ENCODE measurements at regions not wholly inside any gene's neighbourhood (a gene's known extent, or its start where the extent isn't known, plus 50 kb on each side); places are given as distances from the start of the nearest gene placed in this dataset.

GRCh38 chr6:9977411-9977810 lies 437.5 kb downstream of the TFAP2A start:
- no peak overlapping the region for H3K27ac Mint-ChIP-seq
- no CpG with 5 or more reads among the region's 2 CpGs for WGBS (ENCODE audit: insufficient coverage)
- H3K4me3 Mint-ChIP-seq = no peak overlapping the region

GRCh38 chr6:9961646-9962045 lies 453.2 kb downstream of the TFAP2A start:
- DNase-seq = no peak
- CTCF ChIA-PET = no interaction called here
- H3K4me1 Mint-ChIP-seq = no peaks in the 10 kb centered on the region

More at GRCh38 chr6:9977411-9977810, 437.5 kb downstream of the TFAP2A start:
- H3K4me3 ChIP-seq (ENCODE audit: control insufficient read depth in 1 of 2, extremely low read depth in 1 of 2, low read length in 1 of 2) = no peak overlapping the region
- H3K4me1 Mint-ChIP-seq = no peaks in the 10 kb centered on the region
- H3K9me3 ChIP-seq = no peaks in the 10 kb centered on the region
- no peak for ATAC-seq (replicated peaks in 1 of 4)
- no peak for DNase-seq
- ChIA-PET CTCF (interaction anchor here in 1 of 2 donors (0.5 kb wide), 1 partner anchor 58 kb away, joined by 5 read pairs; no protein-coding TSS in a partner anchor), POLR2A (no interaction called here)
- H3K9me3 Mint-ChIP-seq = peaks cover 0 to 19% (median 9%) of the 10 kb centered on the region in 3 donors
- no peaks in the 10 kb centered on the region for H3K27me3 ChIP-seq (replicated peaks in 1 of 2; ENCODE audit: control insufficient read depth in 2 of 2, extremely low read depth in 1 of 2, insufficient read depth in 2 of 2, low read length in 1 of 2)
- no peak overlapping the region for H3K27ac ChIP-seq (ENCODE audit: low read length)
- H3K36me3 Mint-ChIP-seq = no peaks in the 10 kb centered on the region
- H3K27me3 Mint-ChIP-seq = no peaks in the 10 kb centered on the region
- H3K36me3 ChIP-seq (ENCODE audit: control insufficient read depth in 2 of 2, extremely low read depth in 1 of 2, insufficient read depth in 1 of 2, low read length in 1 of 2) = no peaks in the 10 kb centered on the region
- H3K4me1 ChIP-seq (ENCODE audit: control insufficient read depth in 1 of 2, extremely low read depth in 1 of 2, insufficient read depth in 2 of 2, low read length in 2 of 2) = no peaks in the 10 kb centered on the region

GRCh38 chr6:9957215-9957759 lies 457.6 kb downstream of the TFAP2A start:
- WGBS (ENCODE audit: insufficient coverage) = no CpG with 5 or more reads among the region's 2 CpGs
- no peak overlapping the region for H3K27ac ChIP-seq (ENCODE audit: low read length)
- Mint-ChIP-seq H3K4me1 (no peaks in the 10 kb centered on the region), H3K27me3 (no peaks in the 10 kb centered on the region), H3K9me3 (peaks cover 8 to 21% (median 11%) of the 10 kb centered on the region in 3 donors), H3K4me3 (no peak overlapping the region), H3K36me3 (no peaks in the 10 kb centered on the region), H3K27ac (no peak overlapping the region)
- no peak overlapping the region for H3K4me3 ChIP-seq (ENCODE audit: control insufficient read depth in 1 of 2, extremely low read depth in 1 of 2, low read length in 1 of 2)
- ChIA-PET CTCF (no interaction called here), POLR2A (no interaction called here)
- ATAC-seq (replicated peaks in 1 of 4) = no peak
- no peak for DNase-seq
- no peaks in the 10 kb centered on the region for H3K27me3 ChIP-seq (replicated peaks in 1 of 2; ENCODE audit: control insufficient read depth in 2 of 2, extremely low read depth in 1 of 2, insufficient read depth in 2 of 2, low read length in 1 of 2)
- no peaks in the 10 kb centered on the region for H3K4me1 ChIP-seq (ENCODE audit: control insufficient read depth in 1 of 2, extremely low read depth in 1 of 2, insufficient read depth in 2 of 2, low read length in 2 of 2)
- H3K36me3 ChIP-seq (ENCODE audit: control insufficient read depth in 2 of 2, extremely low read depth in 1 of 2, insufficient read depth in 1 of 2, low read length in 1 of 2) = no peaks in the 10 kb centered on the region
- no peaks in the 10 kb centered on the region for H3K9me3 ChIP-seq

More at GRCh38 chr6:9961646-9962045, 453.2 kb downstream of the TFAP2A start:
- no peaks in the 10 kb centered on the region for H3K36me3 Mint-ChIP-seq
- WGBS (ENCODE audit: insufficient coverage) = 100% methylated on average over 4 of the region's 5 CpGs
- POLR2A ChIA-PET = no interaction called here
- Histone ChIP-seq H3K4me3 (ENCODE audit: control insufficient read depth in 1 of 2, extremely low read depth in 1 of 2, low read length in 1 of 2) (no peak overlapping the region), H3K9me3 (no peaks in the 10 kb centered on the region), H3K27me3 (replicated peaks in 1 of 2; ENCODE audit: control insufficient read depth in 2 of 2, extremely low read depth in 1 of 2, insufficient read depth in 2 of 2, low read length in 1 of 2) (no peaks in the 10 kb centered on the region), H3K4me1 (ENCODE audit: control insufficient read depth in 1 of 2, extremely low read depth in 1 of 2, insufficient read depth in 2 of 2, low read length in 2 of 2) (no peaks in the 10 kb centered on the region), H3K36me3 (ENCODE audit: control insufficient read depth in 2 of 2, extremely low read depth in 1 of 2, insufficient read depth in 1 of 2, low read length in 1 of 2) (no peaks in the 10 kb centered on the region), H3K27ac (ENCODE audit: low read length) (no peak overlapping the region)
- no peaks in the 10 kb centered on the region for H3K27me3 Mint-ChIP-seq
- no peak overlapping the region for H3K27ac Mint-ChIP-seq
- ATAC-seq (replicated peaks in 1 of 4) = no peak
- H3K9me3 Mint-ChIP-seq = peaks cover 9 to 14% (median 11%) of the 10 kb centered on the region in 3 donors
- no peak overlapping the region for H3K4me3 Mint-ChIP-seq

- no peaks in the 10 kb centered on the region for H3K9me3 ChIP-seq
- ChIA-PET POLR2A (no interaction called here), CTCF (no interaction called here)
- H3K4me1 ChIP-seq (ENCODE audit: control insufficient read depth in 1 of 2, extremely low read depth in 1 of 2, insufficient read depth in 2 of 2, low read length in 2 of 2) = no peaks in the 10 kb centered on the region
- Mint-ChIP-seq H3K36me3 (no peaks in the 10 kb centered on the region), H3K4me1 (no peaks in the 10 kb centered on the region), H3K27me3 (no peaks in the 10 kb centered on the region), H3K9me3 (peaks cover 3 to 9% (median 3%) of the 10 kb centered on the region in 3 donors), H3K27ac (no peak overlapping the region), H3K4me3 (no peak overlapping the region)
- ATAC-seq (replicated peaks in 1 of 4) (no peak), DNase-seq (no peak)
- H3K27ac ChIP-seq (ENCODE audit: low read length) = no peak overlapping the region
- H3K36me3 ChIP-seq (ENCODE audit: control insufficient read depth in 2 of 2, extremely low read depth in 1 of 2, insufficient read depth in 1 of 2, low read length in 1 of 2) = no peaks in the 10 kb centered on the region
- 71% methylated on average over 2 of the region's 3 CpGs for WGBS (ENCODE audit: insufficient coverage)
- no peak overlapping the region for H3K4me3 ChIP-seq (ENCODE audit: control insufficient read depth in 1 of 2, extremely low read depth in 1 of 2, low read length in 1 of 2)
- H3K27me3 ChIP-seq (replicated peaks in 1 of 2; ENCODE audit: control insufficient read depth in 2 of 2, extremely low read depth in 1 of 2, insufficient read depth in 2 of 2, low read length in 1 of 2) = no peaks in the 10 kb centered on the region
Observed at GRCh38 chr6:9948678-9949077, 466.2 kb downstream of the TFAP2A start.

- Histone ChIP-seq H3K27ac (ENCODE audit: low read length) (no peak overlapping the region), H3K36me3 (ENCODE audit: control insufficient read depth in 2 of 2, extremely low read depth in 1 of 2, insufficient read depth in 1 of 2, low read length in 1 of 2) (no peaks in the 10 kb centered on the region), H3K4me3 (ENCODE audit: control insufficient read depth in 1 of 2, extremely low read depth in 1 of 2, low read length in 1 of 2) (no peak overlapping the region), H3K27me3 (replicated peaks in 1 of 2; ENCODE audit: control insufficient read depth in 2 of 2, extremely low read depth in 1 of 2, insufficient read depth in 2 of 2, low read length in 1 of 2) (no peaks in the 10 kb centered on the region), H3K4me1 (ENCODE audit: control insufficient read depth in 1 of 2, extremely low read depth in 1 of 2, insufficient read depth in 2 of 2, low read length in 2 of 2) (no peaks in the 10 kb centered on the region), H3K9me3 (no peaks in the 10 kb centered on the region)
- no peak overlapping the region for H3K4me3 Mint-ChIP-seq
- no peak for DNase-seq
- WGBS (ENCODE audit: insufficient coverage) = 76% methylated on average over 4 of the region's 5 CpGs
- CTCF ChIA-PET = no interaction called here
- H3K27ac Mint-ChIP-seq = no peak overlapping the region
- H3K36me3 Mint-ChIP-seq = no peaks in the 10 kb centered on the region
- POLR2A ChIA-PET = no interaction called here
- H3K27me3 Mint-ChIP-seq = no peaks in the 10 kb centered on the region
- peaks cover 0 to 13% (median 7%) of the 10 kb centered on the region in 3 donors for H3K9me3 Mint-ChIP-seq
- H3K4me1 Mint-ChIP-seq = no peaks in the 10 kb centered on the region
- ATAC-seq (replicated peaks in 1 of 4) = no peak
Observed at GRCh38 chr6:9943986-9944385, 470.9 kb downstream of the TFAP2A start.

GRCh38 chr6:9943026-9943425 lies 471.8 kb downstream of the TFAP2A start:
- Histone ChIP-seq H3K27me3 (replicated peaks in 1 of 2; ENCODE audit: control insufficient read depth in 2 of 2, extremely low read depth in 1 of 2, insufficient read depth in 2 of 2, low read length in 1 of 2) (no peaks in the 10 kb centered on the region), H3K27ac (ENCODE audit: low read length) (no peak overlapping the region), H3K4me3 (ENCODE audit: control insufficient read depth in 1 of 2, extremely low read depth in 1 of 2, low read length in 1 of 2) (no peak overlapping the region), H3K4me1 (ENCODE audit: control insufficient read depth in 1 of 2, extremely low read depth in 1 of 2, insufficient read depth in 2 of 2, low read length in 2 of 2) (no peaks in the 10 kb centered on the region), H3K36me3 (ENCODE audit: control insufficient read depth in 2 of 2, extremely low read depth in 1 of 2, insufficient read depth in 1 of 2, low read length in 1 of 2) (no peaks in the 10 kb centered on the region), H3K9me3 (no peaks in the 10 kb centered on the region)
- DNase-seq (no peak), ATAC-seq (replicated peaks in 1 of 4) (no peak)
- ChIA-PET POLR2A (no interaction called here), CTCF (no interaction called here)
- H3K4me3 Mint-ChIP-seq = no peak overlapping the region
- 83% methylated on average over 9 of the region's 9 CpGs for WGBS (ENCODE audit: insufficient coverage)
- H3K27me3 Mint-ChIP-seq = no peaks in the 10 kb centered on the region
- no peaks in the 10 kb centered on the region for H3K36me3 Mint-ChIP-seq
- H3K4me1 Mint-ChIP-seq = no peaks in the 10 kb centered on the region
- peaks cover 0 to 13% (median 7%) of the 10 kb centered on the region in 3 donors for H3K9me3 Mint-ChIP-seq
- H3K27ac Mint-ChIP-seq = no peak overlapping the region

- 93% methylated on average over 16 of the region's 26 CpGs for WGBS (ENCODE audit: insufficient coverage)
- no peak overlapping the region for H3K4me3 ChIP-seq (ENCODE audit: control insufficient read depth in 1 of 2, extremely low read depth in 1 of 2, low read length in 1 of 2)
- ATAC-seq (replicated peaks in 1 of 4) (no peak), DNase-seq (no peak)
- no peaks in the 10 kb centered on the region for H3K9me3 ChIP-seq
- Mint-ChIP-seq H3K27ac (no peak overlapping the region), H3K36me3 (no peaks in the 10 kb centered on the region), H3K9me3 (peaks cover 0 to 7% (median 5%) of the 10 kb centered on the region in 3 donors), H3K4me3 (no peak overlapping the region), H3K27me3 (no peaks in the 10 kb centered on the region), H3K4me1 (no peaks in the 10 kb centered on the region)
- no peaks in the 10 kb centered on the region for H3K4me1 ChIP-seq (ENCODE audit: control insufficient read depth in 1 of 2, extremely low read depth in 1 of 2, insufficient read depth in 2 of 2, low read length in 2 of 2)
- no peaks in the 10 kb centered on the region for H3K36me3 ChIP-seq (ENCODE audit: control insufficient read depth in 2 of 2, extremely low read depth in 1 of 2, insufficient read depth in 1 of 2, low read length in 1 of 2)
- POLR2A ChIA-PET = no interaction called here
- no peaks in the 10 kb centered on the region for H3K27me3 ChIP-seq (replicated peaks in 1 of 2; ENCODE audit: control insufficient read depth in 2 of 2, extremely low read depth in 1 of 2, insufficient read depth in 2 of 2, low read length in 1 of 2)
- no peak overlapping the region for H3K27ac ChIP-seq (ENCODE audit: low read length)
- CTCF ChIA-PET = no interaction called here
Observed at GRCh38 chr6:9942131-9942530, 472.7 kb downstream of the TFAP2A start.
